Right lobe of liver (tissue), 4 donors: ENCODE measurements at regions not wholly inside any gene's neighbourhood (a gene's known extent, or its start where the extent isn't known, plus 50 kb on each side); places are given as distances from the start of the nearest gene placed in this dataset.

Experiments used
- CTCF ChIP-seq, 4 donors: fragments of 200-600 bp in 3 of 4; fragments of 450-650 bp in 1 of 4; IDR thresholded peaks; one replicate each; pipeline versions ENCODE4 v1.5.1 to v1.8.0; 2016 to 2022; ENCODE audit warnings: antibody characterized with exemption in 4 of 4, mild to moderate bottlenecking in 2 of 4
- POLR2A ChIP-seq: fragments of 450-650 bp; IDR thresholded peaks from one replicate; pipeline ENCODE4 v1.6.1; 2017; ENCODE audit warnings: antibody characterized with exemption, mild to moderate bottlenecking
- donor health status: DM: no; HTN: no; CAD: no.
- donor health status: DM: no; HTN: no; CAD: no.
- donor health status: DM: no; HTN: yes; CAD: no.

GRCh38 chr6:114945392-114945791 is 602.6 kb upstream of the HS3ST5 start:
- TF ChIP-seq CTCF (IDR thresholded peaks at IDR 0.05) (no peak), POLR2A (no peak)
